ENCODE measurements at regions not wholly inside any gene's neighbourhood (a gene's known extent, or its start where the extent isn't known, plus 50 kb on each side); places are given as distances from the start of the nearest gene placed in this dataset.

GRCh38 chr11:31955838-31956237, 135.0 kb upstream of the RCN1 start:
- TF ChIP-seq CTCF (conservative IDR thresholded peaks at IDR 0.05; ENCODE audit: low read length) (no peak), EZH2phosphoT487 (IDR thresholded peaks at IDR 0.05; ENCODE audit: borderline replicate concordance) (no peak)

Measured in Loucy (cell line).